ENCODE measurements at regions not wholly inside any gene's neighbourhood (a gene's known extent, or its start where the extent isn't known, plus 50 kb on each side); places are given as distances from the start of the nearest gene placed in this dataset.

DNA sequence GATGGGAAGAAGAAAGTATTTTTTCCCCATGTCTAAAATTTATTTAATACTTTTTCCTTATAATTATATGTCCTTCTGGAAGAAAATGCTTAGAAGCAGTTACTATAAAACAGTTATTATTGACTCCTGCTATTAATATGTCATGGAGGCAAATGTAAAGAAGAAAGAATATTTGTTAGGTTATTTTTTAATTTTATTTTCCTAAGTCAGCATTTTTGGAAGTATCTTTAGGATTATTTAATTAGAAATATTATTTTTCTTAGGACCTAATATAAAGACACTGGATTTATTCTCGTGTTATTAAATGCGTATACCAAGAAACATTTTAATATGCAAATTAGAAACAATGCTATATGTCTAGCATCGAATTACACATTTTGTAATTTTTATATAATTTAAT is 687.7 kb downstream of the TRAM1L1 start:
- Histone ChIP-seq H3K9me3 (ENCODE audit: control insufficient read depth, insufficient read depth, low read length) (no peaks in the 10 kb centered on the region), H3K4me1 (ENCODE audit: control insufficient read depth, insufficient read depth, low read length) (no peaks in the 10 kb centered on the region), H3K27me3 (ENCODE audit: control insufficient read depth, insufficient read depth, low read length) (no peaks in the 10 kb centered on the region), H3K27ac (ENCODE audit: low read depth, low read length) (no peak overlapping the region), H3K36me3 (ENCODE audit: control insufficient read depth, insufficient read depth, low read length) (no peaks in the 10 kb centered on the region), H3K4me3 (ENCODE audit: low read depth, low read length) (no peak overlapping the region)
- DNase-seq (ENCODE audit: low read depth in 4 of 6, low spot score in 6 of 6), result no peak
- WGBS (ENCODE audit: insufficient coverage), result no CpG with 5 or more reads among the region's 3 CpGs

DNA sequence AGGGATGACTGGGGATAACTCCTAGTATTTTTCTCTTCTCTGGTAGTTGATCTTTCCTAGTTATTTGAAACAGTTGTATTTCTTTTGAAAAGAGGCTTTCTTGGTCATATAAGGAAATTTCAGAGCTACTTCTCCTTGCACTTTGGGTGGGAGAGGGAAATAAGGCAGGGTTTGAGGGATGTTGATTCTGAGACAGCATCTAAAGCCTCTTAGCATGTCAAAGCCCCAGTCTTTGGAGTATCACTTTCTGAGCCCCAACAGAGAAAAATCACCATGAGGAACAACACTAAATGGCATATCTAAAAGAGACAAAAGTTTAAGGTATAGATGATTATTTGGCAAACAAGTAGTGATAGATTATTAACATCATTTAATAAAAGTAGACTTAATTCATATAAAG is 688.1 kb downstream of the TRAM1L1 start:
- H3K4me3 ChIP-seq (ENCODE audit: low read depth, low read length), result no peak overlapping the region
- H3K36me3 ChIP-seq (ENCODE audit: control insufficient read depth, insufficient read depth, low read length), result no peaks in the 10 kb centered on the region
- DNase-seq (ENCODE audit: low read depth in 4 of 6, low spot score in 6 of 6), result no peak
- H3K4me1 ChIP-seq (ENCODE audit: control insufficient read depth, insufficient read depth, low read length), result no peaks in the 10 kb centered on the region
- H3K27me3 ChIP-seq (ENCODE audit: control insufficient read depth, insufficient read depth, low read length), result no peaks in the 10 kb centered on the region
- H3K27ac ChIP-seq (ENCODE audit: low read depth, low read length), result no peak overlapping the region
- H3K9me3 ChIP-seq (ENCODE audit: control insufficient read depth, insufficient read depth, low read length), result no peaks in the 10 kb centered on the region

DNA sequence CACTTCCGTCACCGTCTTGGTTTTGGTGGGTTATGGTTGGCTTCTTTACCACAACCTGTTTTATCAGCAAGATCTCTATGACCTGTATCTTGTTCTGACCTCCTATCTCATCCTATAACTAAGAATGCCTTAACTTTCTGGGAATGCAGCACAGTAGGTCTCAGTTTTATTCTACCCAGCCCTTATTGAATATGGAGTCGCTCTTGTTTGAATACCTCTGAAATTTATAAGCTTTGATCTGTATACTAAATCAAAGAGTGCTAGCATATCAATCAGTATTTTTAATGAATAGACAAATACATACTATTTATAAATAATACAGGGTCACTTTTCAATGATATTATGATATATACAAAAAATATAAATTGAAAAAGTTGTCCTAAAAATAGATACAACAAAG is 690.0 kb downstream of the TRAM1L1 start:
- H3K4me1 ChIP-seq (ENCODE audit: control insufficient read depth, insufficient read depth, low read length), result no peaks in the 10 kb centered on the region
- WGBS (ENCODE audit: insufficient coverage), result no CpG with 5 or more reads among the region's 3 CpGs
- H3K27me3 ChIP-seq (ENCODE audit: control insufficient read depth, insufficient read depth, low read length), result no peaks in the 10 kb centered on the region
- H3K27ac ChIP-seq (ENCODE audit: low read depth, low read length), result no peak overlapping the region
- no peak for DNase-seq (ENCODE audit: low read depth in 4 of 6, low spot score in 6 of 6)
- H3K36me3 ChIP-seq (ENCODE audit: control insufficient read depth, insufficient read depth, low read length), result no peaks in the 10 kb centered on the region
- H3K9me3 ChIP-seq (ENCODE audit: control insufficient read depth, insufficient read depth, low read length), result no peaks in the 10 kb centered on the region
- H3K4me3 ChIP-seq (ENCODE audit: low read depth, low read length), result no peak overlapping the region

DNA sequence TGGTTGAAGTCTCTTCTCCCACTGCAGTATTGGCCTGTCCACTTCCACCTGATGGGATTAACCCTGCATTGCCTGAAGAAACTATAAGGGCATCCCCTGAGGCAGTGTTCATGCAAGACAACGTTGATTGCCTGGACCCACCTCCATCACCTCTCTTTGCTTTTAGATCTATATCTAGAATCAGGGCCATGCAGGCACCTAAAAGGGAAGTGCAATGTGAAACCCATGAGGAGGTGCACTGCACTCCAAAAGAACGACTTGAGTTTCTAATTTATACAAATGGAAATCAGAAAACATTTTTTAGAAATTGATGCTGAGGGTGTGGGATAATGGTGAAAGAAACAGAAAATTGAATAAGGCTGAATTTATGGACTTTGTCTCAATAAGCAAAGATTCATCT is 694.4 kb downstream of the TRAM1L1 start:
- H3K36me3 ChIP-seq (ENCODE audit: control insufficient read depth, insufficient read depth, low read length), result no peaks in the 10 kb centered on the region
- H3K27ac ChIP-seq (ENCODE audit: low read depth, low read length), result no peak overlapping the region
- no peaks in the 10 kb centered on the region for H3K27me3 ChIP-seq (ENCODE audit: control insufficient read depth, insufficient read depth, low read length)
- H3K4me1 ChIP-seq (ENCODE audit: control insufficient read depth, insufficient read depth, low read length), result no peaks in the 10 kb centered on the region
- H3K4me3 ChIP-seq (ENCODE audit: low read depth, low read length), result no peak overlapping the region
- WGBS (ENCODE audit: insufficient coverage), result 100% methylated on average over 1 of the region's 2 CpGs
- no peak for DNase-seq (ENCODE audit: low read depth in 4 of 6, low spot score in 6 of 6)
- H3K9me3 ChIP-seq (ENCODE audit: control insufficient read depth, insufficient read depth, low read length), result no peaks in the 10 kb centered on the region

DNA sequence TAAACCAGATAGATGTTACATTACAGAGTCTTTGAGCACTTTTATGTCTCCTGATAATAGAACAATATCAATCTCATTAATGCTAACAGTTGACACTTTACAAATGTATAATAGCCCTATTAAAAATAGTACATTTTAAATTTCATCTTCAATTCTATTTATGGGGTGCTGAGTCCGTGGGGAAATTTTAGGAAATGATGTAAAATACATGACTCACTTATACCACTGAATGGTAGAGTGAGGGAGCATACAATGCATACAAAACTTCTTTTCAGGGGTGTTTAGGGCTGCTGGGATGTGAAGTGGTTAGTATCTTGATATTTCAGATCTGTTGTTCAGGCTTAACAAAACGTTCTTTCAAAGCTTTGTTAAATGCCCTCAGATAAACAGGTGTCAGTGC is 696.2 kb downstream of the TRAM1L1 start:
- Histone ChIP-seq H3K4me3 (ENCODE audit: low read depth, low read length) (no peak overlapping the region), H3K9me3 (ENCODE audit: control insufficient read depth, insufficient read depth, low read length) (no peaks in the 10 kb centered on the region), H3K27me3 (ENCODE audit: control insufficient read depth, insufficient read depth, low read length) (no peaks in the 10 kb centered on the region), H3K36me3 (ENCODE audit: control insufficient read depth, insufficient read depth, low read length) (no peaks in the 10 kb centered on the region), H3K4me1 (ENCODE audit: control insufficient read depth, insufficient read depth, low read length) (no peaks in the 10 kb centered on the region), H3K27ac (ENCODE audit: low read depth, low read length) (no peak overlapping the region)
- 80% methylated on average over 1 of the region's 2 CpGs for WGBS (ENCODE audit: insufficient coverage)
- no peak for DNase-seq (ENCODE audit: low read depth in 4 of 6, low spot score in 6 of 6)

DNA sequence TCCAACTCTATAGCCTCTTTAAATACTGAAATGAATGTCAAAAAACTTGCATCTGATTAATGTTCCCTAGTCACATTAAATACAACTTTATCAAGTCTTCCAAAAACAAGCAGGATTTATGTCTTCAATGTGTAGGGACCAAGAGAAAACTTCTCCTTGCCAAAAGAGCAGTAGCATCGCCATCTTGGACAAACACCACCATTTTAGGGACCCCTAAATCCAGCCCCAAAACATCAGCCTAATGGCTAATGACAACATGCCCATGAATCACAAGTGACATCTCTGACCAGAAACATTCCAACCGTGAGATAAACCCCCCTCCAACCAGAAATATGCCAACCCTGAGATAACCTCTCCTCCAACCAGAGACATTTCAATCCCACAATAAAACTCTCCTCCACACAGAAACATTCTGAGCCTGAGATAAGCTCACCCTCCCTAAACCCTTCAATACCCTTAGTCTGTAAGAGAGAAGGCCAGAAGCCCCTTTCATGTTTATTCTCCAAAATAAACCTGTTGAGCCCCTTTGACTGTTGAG is 697.4 kb downstream of the TRAM1L1 start:
- no peaks in the 10 kb centered on the region for H3K36me3 ChIP-seq (ENCODE audit: control insufficient read depth, insufficient read depth, low read length)
- H3K9me3 ChIP-seq (ENCODE audit: control insufficient read depth, insufficient read depth, low read length), result no peaks in the 10 kb centered on the region
- no peak overlapping the region for H3K27ac ChIP-seq (ENCODE audit: low read depth, low read length)
- no peaks in the 10 kb centered on the region for H3K27me3 ChIP-seq (ENCODE audit: control insufficient read depth, insufficient read depth, low read length)
- H3K4me1 ChIP-seq (ENCODE audit: control insufficient read depth, insufficient read depth, low read length), result no peaks in the 10 kb centered on the region
- DNase-seq (ENCODE audit: low read depth in 4 of 6, low spot score in 6 of 6), result no peak
- H3K4me3 ChIP-seq (ENCODE audit: low read depth, low read length), result no peak overlapping the region
- WGBS (ENCODE audit: insufficient coverage), result 90% methylated on average over 2 of the region's 2 CpGs

DNA sequence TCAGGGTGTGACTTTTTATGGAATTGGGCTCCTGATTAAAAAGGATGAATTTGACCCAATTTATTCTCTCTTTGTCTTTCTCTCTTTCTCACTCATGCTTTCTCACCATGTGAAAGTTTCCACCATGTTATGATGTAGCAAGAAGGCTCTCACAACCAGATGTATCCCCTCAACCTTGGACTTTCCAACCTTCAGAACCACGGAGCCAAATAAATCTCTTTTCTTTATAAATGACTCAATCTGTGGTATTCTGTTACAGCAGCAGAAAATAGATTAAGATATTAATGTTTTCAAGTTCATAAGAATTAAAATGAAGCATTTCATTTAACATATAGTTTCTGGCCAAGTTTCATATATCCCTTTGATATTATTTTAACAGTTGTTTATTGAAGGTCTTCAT is 698.5 kb downstream of the TRAM1L1 start:
- no peak for DNase-seq (ENCODE audit: low read depth in 4 of 6, low spot score in 6 of 6)
- WGBS (ENCODE audit: insufficient coverage), result no CpG with 5 or more reads among the region's 1 CpG
- no peak overlapping the region for H3K4me3 ChIP-seq (ENCODE audit: low read depth, low read length)
- H3K27ac ChIP-seq (ENCODE audit: low read depth, low read length), result no peak overlapping the region
- H3K4me1 ChIP-seq (ENCODE audit: control insufficient read depth, insufficient read depth, low read length), result no peaks in the 10 kb centered on the region
- no peaks in the 10 kb centered on the region for H3K36me3 ChIP-seq (ENCODE audit: control insufficient read depth, insufficient read depth, low read length)
- no peaks in the 10 kb centered on the region for H3K27me3 ChIP-seq (ENCODE audit: control insufficient read depth, insufficient read depth, low read length)
- H3K9me3 ChIP-seq (ENCODE audit: control insufficient read depth, insufficient read depth, low read length), result no peaks in the 10 kb centered on the region

DNA sequence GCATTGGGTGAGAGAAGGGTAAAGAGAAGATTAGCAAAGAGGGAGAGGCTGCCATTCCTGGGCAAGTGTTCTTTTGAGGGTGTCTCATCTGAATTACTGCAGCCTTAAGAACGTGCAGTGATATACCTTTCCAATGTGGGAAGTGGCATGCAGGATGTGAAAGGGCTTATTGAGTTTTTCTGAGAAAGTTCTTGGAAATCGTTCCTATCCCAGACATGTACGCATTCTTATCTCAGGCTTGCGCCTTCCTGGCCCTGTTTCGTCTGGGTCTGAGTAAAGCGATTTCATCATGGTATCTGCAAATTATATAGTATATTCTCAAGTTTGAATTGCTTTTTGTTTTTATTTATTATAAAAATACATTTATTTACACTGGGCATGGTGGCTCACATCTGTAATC is 699.8 kb downstream of the TRAM1L1 start:
- Histone ChIP-seq H3K27ac (ENCODE audit: low read depth, low read length) (no peak overlapping the region), H3K4me1 (ENCODE audit: control insufficient read depth, insufficient read depth, low read length) (no peaks in the 10 kb centered on the region), H3K9me3 (ENCODE audit: control insufficient read depth, insufficient read depth, low read length) (no peaks in the 10 kb centered on the region), H3K27me3 (ENCODE audit: control insufficient read depth, insufficient read depth, low read length) (no peaks in the 10 kb centered on the region), H3K36me3 (ENCODE audit: control insufficient read depth, insufficient read depth, low read length) (no peaks in the 10 kb centered on the region), H3K4me3 (ENCODE audit: low read depth, low read length) (no peak overlapping the region)
- DNase-seq (ENCODE audit: low read depth in 4 of 6, low spot score in 6 of 6), result no peak
- 100% methylated on average over 1 of the region's 6 CpGs for WGBS (ENCODE audit: insufficient coverage)

DNA sequence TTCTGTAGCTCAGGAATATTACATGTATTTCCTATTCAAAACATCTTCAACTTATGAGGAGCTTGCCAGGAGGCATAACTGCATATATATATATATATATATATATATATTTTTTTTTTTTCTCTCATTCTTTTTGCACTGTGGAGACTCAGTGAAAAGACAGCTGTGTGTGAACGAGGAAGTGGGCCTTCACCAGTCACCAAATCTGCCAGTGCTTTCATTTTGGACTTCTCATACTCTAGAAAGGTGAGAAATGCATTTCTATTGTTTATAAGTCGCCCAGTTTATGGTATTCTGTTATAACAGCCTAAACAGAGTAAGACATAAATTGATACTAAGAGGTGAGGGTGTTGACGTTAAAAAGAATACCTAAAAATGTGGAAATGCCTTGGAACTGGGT is 710.6 kb downstream of the TRAM1L1 start:
- 100% methylated on average over 1 of the region's 3 CpGs for WGBS (ENCODE audit: insufficient coverage)

DNA sequence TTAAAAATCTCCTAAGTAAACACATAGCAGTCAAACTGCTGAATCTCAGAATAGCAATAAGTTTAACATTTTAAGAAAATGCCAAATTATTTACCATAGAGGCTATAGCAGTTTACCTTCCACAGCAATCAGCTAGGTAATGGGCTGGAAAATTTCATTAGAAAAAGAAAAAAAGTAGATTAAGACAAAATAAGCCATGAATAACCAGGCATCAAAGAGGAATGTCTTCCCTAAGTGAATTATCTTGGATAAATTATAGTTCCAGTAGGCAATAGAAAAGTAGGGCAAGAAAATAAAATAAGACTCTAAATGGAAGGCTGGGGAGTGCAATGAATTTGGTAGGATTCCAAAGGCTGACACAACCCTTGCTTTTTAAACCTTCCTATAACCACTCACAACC is 722.8 kb downstream of the TRAM1L1 start:
- Histone ChIP-seq H3K27ac (ENCODE audit: low read depth, low read length) (no peak overlapping the region), H3K4me3 (ENCODE audit: low read depth, low read length) (no peak overlapping the region), H3K36me3 (ENCODE audit: control insufficient read depth, insufficient read depth, low read length) (no peaks in the 10 kb centered on the region), H3K4me1 (ENCODE audit: control insufficient read depth, insufficient read depth, low read length) (peaks cover 4% of the 10 kb centered on the region), H3K9me3 (ENCODE audit: control insufficient read depth, insufficient read depth, low read length) (peaks cover 6% of the 10 kb centered on the region), H3K27me3 (ENCODE audit: control insufficient read depth, insufficient read depth, low read length) (no peaks in the 10 kb centered on the region)
- DNase-seq (ENCODE audit: low read depth in 4 of 6, low spot score in 6 of 6), result peak in 3 of 6 donors; percentile 11 to 71 (median 19)

More for the DNA sequence above, 710.6 kb downstream of the TRAM1L1 start:
- no peak for DNase-seq (ENCODE audit: low read depth in 4 of 6, low spot score in 6 of 6)
- H3K4me1 ChIP-seq (ENCODE audit: control insufficient read depth, insufficient read depth, low read length), result no peaks in the 10 kb centered on the region
- no peaks in the 10 kb centered on the region for H3K27me3 ChIP-seq (ENCODE audit: control insufficient read depth, insufficient read depth, low read length)
- H3K36me3 ChIP-seq (ENCODE audit: control insufficient read depth, insufficient read depth, low read length), result no peaks in the 10 kb centered on the region
- no peaks in the 10 kb centered on the region for H3K9me3 ChIP-seq (ENCODE audit: control insufficient read depth, insufficient read depth, low read length)
- no peak overlapping the region for H3K4me3 ChIP-seq (ENCODE audit: low read depth, low read length)
- H3K27ac ChIP-seq (ENCODE audit: low read depth, low read length), result no peak overlapping the region

Data from spinal cord (tissue), 9 donors.